GM11168 (cell line): ENCODE measurements at regions not wholly inside any gene's neighbourhood (a gene's known extent, or its start where the extent isn't known, plus 50 kb on each side); places are given as distances from the start of the nearest gene placed in this dataset.

Experiments
- in situ Hi-C: fragments of 300-500 bp; cut with MboI; formaldehyde crosslinking; loops from one replicate; pipeline ENCODE4 v1.12.0; 2022; ENCODE audit warnings: low sequenced_read_pairs; ENCODE audit not compliant: unreplicated experiment

DNA sequence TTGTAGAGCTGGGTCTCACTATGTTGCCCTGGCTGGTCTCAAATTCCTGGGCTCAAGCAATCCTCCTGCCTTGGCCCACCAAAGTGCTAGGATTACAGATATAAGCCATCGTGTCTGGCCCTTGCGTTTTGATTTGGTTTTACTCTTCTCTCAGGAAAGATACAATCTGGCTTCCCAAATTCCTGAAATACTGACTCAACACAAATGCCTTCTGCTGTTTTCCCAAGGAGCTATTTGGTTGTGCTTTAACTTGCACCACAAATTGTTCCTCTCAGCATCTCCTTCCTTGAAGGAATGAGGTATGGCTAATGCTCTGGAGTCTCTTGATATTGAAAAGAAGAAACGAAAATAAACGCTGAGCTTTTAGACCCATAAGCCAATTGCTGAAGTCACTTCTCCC lies 110.0 kb upstream of the PAX6 start:
- in situ Hi-C loops = no loop called here

DNA sequence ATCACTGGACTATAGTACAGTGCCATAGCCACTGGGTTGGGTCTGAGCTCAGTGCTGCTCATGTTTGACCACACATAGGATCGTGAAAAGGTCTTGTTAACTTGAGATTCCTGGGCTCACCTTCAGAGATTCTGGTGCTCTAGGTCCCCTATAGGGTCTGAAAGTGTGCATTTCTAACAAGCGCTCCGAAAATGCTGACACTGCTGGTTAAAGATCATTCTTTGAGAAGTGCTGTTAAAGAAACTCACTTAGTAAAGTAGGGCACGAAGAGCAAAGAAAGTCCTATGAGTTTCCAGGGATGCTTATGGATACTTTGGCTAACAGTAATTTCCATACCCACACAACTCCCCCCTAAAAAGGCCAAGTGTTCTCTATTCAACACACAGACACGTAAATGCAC lies 108.1 kb upstream of the PAX6 start:
- in situ Hi-C loops = no loop called here

DNA sequence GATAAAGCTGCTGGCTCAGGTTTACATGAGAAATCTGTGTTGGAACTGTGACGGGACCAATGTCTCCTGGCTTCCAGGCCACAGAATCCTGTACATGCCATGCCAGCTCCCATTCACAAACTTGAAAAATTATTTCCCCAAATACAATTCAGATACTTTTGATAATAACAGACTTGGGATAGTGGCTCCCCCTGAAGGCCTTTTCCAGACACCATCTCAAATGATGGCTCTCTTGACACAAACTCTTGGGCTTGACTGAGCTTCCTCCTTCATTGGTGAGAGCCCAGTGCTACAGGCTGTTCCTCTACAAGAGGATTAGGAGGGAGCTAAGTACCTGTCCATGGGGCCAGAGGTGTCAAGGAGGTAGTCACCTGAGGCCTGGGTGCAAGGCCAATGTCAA lies 104.7 kb upstream of the PAX6 start:
- in situ Hi-C loops = no loop called here

DNA sequence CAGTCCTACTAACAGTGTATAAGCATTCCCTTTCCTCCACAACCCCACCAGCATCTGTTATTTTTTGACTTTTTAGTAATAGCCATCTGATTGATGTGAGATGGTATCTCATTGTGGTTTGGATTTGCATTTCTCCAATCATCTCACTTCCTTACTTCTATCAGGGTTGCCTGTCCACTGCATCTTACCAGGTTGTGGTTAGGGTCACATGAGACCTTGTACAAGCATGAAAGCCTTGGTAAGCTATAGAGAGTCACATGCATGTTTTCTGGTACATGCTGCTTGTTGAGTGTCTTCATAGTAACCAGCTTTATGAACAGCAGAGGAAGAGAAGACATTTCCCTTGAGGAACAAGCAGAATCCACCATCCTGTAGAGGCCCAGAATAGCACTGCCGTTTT lies 102.9 kb upstream of the PAX6 start:
- in situ Hi-C loops = no loop called here

DNA sequence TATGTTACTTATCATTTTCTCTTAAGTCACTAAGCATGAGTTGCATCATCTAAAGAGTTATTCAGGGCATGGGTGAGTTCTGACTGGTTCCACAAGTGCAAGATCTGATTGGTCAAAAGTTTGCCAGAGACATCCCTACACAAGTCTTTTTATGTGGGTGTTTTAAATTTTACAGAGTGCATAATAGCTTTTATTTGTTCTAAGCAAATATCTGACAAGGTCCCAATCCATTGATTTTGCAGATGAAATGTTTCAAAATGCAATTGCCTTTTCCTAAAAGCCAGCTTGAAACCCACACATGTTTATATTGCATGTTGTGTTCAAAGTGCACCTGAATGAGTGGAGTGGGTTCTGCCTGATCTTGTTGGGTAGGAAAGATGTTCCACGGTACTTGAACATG lies 101.7 kb upstream of the PAX6 start:
- in situ Hi-C loops = no loop called here

DNA sequence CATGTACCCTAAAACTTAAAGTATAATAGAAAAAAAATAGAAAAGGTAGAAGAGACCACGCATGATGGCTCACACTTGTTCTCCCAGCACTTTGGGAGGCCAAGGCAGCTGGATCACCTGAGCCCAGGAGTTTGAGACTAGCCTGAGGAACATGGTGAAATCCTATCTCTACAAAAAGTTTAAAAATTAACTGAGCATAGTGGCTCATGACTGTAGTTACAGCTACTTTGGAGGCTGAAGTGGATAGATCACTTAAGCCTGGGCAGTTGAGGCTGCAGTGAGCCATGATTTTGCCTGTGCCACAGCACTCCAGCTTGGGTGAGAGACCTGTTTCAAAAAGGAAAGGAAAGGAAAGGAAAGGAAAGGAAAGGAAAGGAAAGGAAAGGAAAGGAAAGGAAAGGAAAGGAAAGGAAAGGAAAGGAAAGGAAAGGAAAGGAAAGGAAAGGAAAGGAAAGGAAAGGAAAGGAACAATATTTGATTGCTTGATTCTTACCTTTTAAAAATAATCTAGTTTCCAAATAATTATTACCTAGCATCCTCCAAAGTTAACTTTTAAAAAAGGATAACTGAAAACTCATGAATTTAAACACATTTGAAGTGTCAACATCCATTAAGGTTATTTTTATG lies 99.9 kb upstream of the PAX6 start:
- in situ Hi-C loops = no loop called here

DNA sequence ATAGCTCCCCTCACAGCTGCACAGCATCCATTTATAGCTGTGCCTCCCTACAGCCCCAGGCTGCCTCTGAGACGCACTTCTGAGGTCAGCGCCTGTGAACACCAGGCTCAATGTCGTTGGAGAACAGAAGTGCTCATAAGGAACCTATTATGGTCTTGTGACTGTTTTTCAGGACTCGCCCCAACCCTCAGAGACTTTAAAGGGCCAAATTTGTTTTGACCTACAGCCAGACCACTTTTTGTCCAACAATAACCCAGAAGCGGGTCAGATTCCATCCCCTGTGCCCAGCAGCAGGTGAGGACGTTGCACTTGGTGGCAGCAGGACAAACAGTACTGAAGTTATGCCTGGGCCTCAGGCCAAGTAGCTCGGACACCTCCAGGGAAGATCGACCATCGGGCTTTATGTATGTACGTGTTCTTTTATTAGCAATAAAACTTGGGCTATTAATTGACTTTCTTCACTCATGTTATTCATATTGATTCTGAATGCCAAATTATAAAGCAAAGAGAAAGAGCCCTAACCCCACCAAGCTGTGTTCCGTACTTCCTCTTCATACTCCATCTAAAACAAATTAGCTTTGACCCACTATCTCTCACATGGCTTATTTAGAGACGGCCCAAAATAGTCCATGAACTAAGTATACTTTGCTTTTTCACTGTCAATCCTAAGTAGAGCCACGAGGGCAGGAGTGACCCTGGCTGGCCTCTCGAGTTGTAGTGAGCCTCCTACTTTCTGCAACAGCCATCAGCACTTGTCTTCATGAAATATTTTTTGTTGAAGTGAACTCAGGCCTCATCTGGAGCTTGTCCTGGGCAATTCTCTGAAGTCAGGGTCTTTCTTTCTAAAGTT lies 92.3 kb upstream of the PAX6 start:
- in situ Hi-C loops = no loop called here

DNA sequence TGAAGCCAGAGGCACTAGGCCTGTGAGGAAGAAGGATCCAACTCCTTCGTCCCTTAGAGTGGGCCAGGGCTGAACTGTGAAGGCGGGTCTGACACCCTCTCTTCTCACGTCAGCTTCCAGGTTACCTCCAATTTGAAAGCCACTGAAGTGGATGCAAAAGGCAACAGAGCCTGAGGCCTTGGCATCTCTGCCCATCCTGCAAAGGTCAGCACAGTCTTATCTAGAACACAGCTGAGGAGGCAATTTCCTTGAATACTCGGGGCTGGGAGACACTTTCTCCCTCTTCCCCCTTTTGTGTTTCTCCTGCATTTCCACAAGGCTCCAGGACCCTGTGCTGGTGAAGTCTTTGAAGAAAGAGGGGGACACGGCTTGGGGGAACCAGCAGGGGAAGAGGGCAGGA lies 91.6 kb upstream of the PAX6 start:
- in situ Hi-C loops = no loop called here

DNA sequence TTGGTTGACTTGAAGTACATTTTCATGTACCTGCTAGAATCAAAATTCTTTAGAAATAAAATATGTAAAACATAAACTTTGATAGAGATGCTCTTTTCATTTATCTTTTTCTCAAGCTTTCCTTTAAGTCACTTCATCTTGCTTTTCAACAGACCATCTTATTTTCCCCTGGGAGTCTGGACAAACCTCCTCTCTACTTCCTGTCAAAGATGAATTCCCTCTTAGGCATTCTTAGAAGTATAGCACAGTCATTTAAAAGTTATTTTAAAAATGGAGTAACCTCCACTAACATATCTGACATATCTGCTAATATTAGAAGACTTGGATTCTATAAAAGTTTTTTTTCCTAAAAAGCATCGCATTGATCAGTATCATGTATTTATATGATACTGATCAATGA lies 84.8 kb upstream of the PAX6 start:
- in situ Hi-C loops = no loop called here

DNA sequence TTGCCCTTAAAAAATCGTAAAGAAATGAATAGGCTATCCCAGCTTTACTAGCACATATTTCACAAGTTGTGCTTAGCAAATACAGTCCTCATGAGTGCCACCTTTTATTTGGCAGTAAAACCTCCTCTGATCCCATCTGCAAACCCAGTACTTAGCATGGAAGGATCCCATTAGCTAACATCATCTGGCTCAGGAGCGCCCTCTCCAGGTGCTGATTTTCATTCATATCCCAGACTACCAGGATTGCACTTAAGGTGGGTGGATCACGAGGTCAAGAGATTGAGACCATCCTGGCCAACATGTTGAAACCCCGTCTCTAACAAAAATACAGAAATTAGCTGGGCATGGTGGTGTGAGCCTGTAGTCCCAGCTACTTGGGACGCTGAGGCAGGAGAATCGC lies 76.1 kb upstream of the PAX6 start:
- in situ Hi-C loops = no loop called here

DNA sequence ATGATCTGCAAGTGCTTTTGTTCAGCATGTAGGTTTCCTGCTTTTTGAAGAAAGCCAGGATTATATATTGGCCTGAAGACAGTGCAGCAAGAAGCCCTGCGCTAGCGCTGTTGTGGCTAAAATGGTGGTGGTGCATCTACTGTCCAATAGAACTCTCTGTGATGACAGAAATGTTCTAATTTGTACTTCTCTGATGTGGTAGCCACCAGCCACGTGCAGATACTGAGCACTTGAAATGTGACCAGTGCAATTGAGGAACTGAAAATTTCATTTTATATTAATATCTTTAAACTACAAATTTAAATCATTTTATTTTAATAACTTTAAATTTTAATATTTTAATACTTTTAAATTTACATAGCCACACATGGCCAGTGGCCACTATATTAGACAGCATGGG lies 73.0 kb upstream of the PAX6 start:
- in situ Hi-C loops = no loop called here

DNA sequence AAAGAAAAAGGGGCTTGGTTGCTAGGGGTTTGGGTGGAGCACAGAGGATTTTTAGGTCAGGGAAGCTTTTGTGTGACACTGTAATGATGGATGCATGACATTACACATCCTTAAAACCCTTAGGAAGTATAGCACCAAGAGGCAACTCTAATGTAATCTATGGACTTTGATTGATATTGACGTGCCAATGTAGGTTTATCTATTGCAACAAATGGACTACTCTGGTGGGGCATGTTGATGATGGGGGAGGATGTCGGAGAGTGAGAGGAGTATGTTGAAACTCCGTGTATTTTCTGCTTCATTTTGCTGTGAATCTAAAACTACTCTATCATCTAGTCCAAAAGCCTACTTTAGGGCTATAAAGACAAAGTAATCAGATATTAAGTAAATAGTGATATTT lies 72.3 kb upstream of the PAX6 start:
- in situ Hi-C loops = no loop called here

DNA sequence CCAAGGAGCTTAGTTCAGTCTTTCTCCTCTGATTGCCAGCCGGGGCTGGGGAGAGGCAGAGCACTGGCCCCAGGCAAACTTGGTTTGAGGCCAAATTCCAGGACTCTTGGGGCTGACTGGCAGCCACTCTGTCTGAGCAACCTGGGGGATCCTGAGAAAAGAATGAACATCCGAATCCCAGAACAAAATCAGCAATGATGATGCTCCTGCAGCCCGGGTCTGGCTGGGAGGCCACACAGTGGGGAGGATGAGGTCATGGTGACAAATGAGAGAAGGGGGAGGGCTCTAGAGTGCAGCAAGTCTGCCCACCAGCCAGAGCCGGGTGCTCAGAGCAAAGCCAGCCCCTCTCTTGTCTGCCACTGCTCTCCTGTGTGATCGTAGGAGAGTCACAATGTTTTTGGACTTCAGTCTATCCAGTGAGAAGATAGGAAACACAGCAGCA lies 71.8 kb upstream of the PAX6 start:
- in situ Hi-C loops = no loop called here

DNA sequence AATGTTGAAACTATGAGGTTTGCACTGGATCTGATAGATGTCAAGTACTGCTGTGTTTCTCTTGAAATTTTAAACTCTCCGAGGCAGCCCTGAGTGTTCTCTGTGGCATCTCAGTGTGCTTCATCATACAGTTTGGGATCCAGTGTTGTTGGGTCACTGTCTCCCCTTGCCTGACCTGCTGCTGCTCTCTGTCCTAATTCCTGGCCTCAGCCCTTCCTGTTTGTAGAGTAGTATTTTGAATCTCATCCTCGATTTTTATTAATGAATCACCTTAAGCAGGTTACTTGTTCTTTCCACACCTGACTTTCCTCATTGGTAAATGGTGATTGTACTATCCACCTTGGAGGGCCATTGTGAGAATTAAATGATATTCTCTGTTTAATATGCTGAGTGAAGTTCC lies 70.7 kb upstream of the PAX6 start:
- in situ Hi-C loops = no loop called here

DNA sequence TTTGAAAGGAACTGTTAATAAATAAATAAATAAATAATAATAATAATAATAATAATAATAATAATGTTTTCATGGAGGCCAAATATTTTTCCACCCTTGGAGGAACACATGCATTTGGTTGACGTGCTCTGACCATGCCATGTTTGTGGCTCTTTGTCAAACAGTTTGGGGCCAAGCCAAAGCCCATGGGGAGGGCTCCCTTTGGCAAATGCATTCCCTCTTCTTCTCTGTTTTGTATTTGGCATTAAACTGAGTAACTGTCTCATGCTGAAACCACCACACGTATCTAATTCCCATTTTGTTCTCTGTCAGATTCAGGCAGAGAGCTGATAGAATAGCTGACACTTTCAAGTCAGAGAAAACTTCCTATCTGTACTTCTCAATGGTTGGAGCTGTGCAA lies 68.6 kb upstream of the PAX6 start:
- in situ Hi-C loops = no loop called here

DNA sequence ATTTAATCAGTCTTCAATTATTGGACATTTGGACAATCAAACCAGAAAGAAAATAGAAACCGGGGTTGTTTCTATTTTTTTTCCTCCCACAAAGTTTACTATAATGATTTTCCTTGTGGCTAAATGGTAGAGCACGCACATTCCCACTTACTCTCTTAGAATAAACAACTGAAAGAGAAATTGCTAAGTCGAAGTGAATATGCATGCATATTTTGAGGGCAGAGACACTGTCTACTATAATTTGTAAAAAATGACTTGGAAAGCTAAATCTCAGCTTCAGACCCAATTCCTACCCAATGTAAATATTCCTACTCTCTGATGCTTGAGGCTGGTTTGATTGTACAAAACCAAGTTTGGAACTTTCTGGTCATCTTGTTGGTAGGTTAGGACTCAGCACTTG lies 66.7 kb upstream of the PAX6 start:
- in situ Hi-C loops = no loop called here

DNA sequence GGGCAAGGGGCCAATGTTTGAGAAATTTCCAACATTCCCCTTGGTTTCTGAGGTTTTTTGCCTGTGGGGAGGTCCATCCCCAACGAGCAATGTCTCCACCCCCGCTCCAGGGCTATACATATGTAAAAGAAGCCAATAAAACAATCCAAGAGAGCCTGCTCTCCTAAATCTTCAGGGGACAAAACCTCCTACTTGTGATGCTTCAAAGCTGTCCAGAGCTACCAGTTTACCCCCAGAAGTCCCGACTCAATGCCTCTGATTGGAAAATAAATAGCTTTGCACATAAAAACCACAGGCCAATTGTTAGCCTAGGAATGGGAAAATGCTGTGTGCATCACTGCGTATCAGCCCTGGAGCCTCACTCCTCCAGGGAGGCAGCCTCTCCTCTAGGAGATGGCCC lies 66.0 kb upstream of the PAX6 start:
- in situ Hi-C loops = no loop called here

DNA sequence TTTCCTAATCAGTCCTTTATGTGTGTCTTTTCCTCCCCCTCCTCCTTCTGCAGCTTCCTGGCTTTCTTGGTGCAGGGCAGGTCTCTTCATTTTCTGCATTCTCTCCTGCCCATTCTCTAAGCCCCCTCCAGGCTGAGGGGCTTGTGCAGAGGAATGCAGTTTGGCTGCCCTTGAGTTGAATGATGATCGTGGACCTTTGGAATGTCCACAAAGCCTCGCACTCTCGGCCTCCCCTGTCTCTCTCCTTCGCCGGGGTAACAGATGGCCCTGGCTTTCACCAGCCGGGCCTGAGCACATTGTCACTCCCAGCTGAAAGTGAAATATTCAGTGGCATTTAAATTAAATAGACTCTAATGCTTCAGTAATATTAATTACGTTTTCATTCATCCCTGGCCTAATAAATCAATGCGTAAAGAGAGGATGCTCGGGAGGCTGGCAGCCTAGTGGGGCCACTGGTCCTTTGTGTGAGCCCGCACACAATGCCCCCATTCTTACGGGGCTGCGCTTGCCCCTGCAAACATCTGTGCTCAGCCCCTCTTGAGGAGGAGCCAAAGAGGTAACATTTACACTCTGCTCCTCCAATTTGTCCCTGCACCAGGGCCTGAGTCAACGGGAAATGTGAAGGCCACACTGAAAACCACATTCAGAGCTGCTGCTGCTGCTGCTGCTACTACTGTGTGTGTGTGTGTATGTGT lies 64.9 kb upstream of the PAX6 start:
- in situ Hi-C loops = no loop called here

DNA sequence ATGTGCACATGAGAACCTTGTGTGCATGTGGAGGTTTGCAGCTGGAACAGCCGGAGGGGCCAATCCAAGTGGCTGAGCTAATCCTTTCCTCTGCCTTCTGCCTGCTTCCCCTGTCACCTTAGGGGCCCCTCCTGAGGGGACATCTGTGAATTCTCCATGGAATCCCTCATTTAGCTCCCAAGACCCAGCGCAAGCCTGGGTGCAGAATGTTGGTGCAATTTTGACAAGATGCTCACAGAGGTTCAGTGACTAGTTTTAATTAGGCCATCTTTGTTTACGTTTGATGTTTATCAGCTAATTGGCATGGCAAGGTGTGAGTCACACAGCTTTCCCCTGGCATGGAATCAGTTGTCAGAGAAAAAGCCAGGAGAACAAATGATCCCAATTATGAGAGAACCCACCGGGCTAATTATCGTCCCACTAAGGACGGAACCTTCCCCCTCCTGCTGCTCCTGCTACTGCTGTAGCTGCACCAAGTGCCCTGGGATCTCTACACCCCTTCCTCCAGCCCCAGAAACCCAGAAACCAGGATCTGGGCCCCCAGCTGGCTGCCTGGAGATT lies 63.6 kb upstream of the PAX6 start:
- in situ Hi-C loops = no loop called here

DNA sequence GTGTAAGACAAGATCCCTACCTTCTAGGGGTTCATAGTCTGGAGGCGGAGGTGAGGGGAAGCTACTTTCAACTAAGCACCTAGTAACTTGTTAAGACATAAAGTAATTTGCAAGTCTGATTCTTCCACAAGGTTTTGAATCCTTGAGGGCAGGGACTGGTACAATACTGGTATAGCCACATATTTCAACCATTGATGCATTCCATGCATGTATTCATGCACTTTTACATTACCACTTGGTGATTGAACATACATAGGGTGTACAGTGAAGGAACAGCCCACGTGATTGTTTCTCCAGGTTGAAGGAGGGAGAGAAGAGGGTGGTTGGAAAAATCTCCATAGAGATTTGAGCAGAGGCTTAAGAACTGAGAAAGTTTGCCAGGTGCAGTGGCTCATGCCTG lies 62.0 kb upstream of the PAX6 start:
- in situ Hi-C loops = no loop called here

DNA sequence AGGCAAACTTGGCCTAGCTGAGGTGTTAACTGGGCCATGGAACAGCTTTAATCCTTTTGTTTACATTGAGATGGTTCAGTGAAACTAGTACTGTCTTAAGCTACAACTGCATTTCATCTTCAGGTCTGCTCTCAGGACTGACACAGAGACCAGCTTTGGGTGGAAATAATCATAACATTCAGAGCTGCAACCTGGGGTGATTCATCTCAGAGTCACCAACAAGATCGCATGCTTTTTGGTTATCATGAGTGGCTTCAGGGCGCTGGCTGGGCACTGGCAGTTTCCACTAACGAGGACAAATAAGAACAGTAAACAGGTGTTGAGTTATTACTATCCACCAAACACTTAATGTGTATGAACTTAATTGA lies 60.9 kb upstream of the PAX6 start:
- in situ Hi-C loops = no loop called here
